ENCODE measurements at regions not wholly inside any gene's neighbourhood (a gene's known extent, or its start where the extent isn't known, plus 50 kb on each side); places are given as distances from the start of the nearest gene placed in this dataset.

DNA sequence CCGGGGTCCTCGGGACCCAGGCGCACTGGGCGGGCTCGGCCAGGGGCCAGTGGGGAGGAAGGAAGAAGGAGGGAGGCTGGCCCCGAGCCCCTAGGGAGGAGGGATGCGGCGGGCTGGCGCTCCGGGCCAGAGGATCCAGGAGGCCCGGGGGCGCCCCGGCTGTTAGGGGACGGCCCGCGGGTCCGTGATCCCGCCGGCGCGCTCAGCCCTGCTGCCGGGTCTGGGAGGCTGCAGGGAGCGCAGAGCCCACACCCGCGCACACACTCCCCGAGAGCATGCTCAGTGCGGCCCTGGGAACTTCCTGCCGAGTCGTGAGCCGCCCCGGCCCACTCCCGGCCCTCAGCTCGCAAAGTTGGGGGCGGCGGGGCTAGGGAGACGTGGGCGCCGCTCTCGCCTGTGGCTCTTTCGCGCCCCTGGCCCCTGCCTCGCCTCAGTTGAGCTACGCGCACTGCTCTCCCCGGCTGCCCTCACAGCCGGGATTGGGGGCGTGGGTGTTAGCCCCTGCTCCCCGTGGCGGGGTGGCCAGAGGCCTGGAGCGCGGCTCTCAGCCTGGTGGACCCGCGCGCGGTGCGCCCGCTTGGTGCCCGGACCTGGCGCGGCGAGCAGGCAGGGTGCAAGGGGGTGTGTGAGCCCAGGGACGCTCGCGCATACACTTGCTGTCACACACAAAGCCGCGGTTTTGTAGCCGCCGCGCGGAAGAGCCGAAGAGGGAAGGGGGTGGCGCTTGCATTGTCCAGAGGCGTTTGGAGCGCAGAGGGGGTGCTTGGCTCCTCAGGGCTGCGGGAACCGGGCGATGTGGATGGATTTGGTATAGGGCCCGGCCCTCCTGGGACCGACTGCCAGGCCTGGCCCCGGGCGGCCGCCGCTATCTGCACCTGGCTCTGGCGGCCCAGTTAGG is 132.9 kb upstream of the MGAT5 start:
- TF ChIP-seq, protein P1, sequence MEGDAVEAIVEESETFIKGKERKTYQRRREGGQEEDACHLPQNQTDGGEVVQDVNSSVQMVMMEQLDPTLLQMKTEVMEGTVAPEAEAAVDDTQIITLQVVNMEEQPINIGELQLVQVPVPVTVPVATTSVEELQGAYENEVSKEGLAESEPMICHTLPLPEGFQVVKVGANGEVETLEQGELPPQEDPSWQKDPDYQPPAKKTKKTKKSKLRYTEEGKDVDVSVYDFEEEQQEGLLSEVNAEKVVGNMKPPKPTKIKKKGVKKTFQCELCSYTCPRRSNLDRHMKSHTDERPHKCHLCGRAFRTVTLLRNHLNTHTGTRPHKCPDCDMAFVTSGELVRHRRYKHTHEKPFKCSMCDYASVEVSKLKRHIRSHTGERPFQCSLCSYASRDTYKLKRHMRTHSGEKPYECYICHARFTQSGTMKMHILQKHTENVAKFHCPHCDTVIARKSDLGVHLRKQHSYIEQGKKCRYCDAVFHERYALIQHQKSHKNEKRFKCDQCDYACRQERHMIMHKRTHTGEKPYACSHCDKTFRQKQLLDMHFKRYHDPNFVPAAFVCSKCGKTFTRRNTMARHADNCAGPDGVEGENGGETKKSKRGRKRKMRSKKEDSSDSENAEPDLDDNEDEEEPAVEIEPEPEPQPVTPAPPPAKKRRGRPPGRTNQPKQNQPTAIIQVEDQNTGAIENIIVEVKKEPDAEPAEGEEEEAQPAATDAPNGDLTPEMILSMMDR (IDR thresholded peaks at IDR 0.05): no peak
- Mint-ChIP-seq H3K27me3 (ENCODE audit: insufficient read depth) (no peaks in the 10 kb centered on the region), H3K4me1 (ENCODE audit: low read depth) (peaks cover 62% of the 10 kb centered on the region), H3K4me3 (peak overlapping the region; percentile 91), H3K9me3 (no peaks in the 10 kb centered on the region), H3K36me3 (ENCODE audit: low read depth) (0 out of 2 replicates have a peak, but pooled peaks cover 3% of the 10 kb centered on the region), H3K27ac (peak overlapping the region; percentile 77)
- DNase-seq: peak; percentile 43

DNA sequence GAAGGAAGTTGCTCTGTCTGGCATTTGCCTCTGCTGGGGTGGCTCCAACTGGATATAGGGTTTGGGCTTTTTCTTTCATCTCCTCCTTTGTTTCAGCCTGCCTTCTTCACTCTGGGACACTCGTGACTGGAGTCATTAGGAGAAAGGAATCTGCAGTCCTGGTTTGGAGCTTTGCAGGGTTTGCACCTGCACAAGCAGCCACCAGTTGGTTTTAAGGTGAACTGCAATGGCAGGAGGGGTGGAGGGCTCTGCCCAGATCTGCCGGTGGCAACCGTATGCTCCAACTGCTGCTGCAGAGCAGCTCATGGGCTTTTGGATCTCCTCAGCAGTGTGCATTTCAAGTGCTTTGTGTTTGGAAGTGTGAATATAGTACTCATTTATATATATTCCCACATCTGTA is 131.3 kb upstream of the MGAT5 start:
- Mint-ChIP-seq H3K27ac (no peak overlapping the region; the same call in 1 of the 2 replicates), H3K4me1 (ENCODE audit: low read depth) (peaks cover 74% of the 10 kb centered on the region), H3K9me3 (no peaks in the 10 kb centered on the region), H3K27me3 (ENCODE audit: insufficient read depth) (no peaks in the 10 kb centered on the region), H3K4me3 (peak overlapping the region; percentile 58), H3K36me3 (ENCODE audit: low read depth) (peaks cover 5% of the 10 kb centered on the region; the same call in 1 of the 2 replicates)
- TF ChIP-seq, protein P1 (IDR thresholded peaks at IDR 0.05): no peak
- DNase-seq: no peak

DNA sequence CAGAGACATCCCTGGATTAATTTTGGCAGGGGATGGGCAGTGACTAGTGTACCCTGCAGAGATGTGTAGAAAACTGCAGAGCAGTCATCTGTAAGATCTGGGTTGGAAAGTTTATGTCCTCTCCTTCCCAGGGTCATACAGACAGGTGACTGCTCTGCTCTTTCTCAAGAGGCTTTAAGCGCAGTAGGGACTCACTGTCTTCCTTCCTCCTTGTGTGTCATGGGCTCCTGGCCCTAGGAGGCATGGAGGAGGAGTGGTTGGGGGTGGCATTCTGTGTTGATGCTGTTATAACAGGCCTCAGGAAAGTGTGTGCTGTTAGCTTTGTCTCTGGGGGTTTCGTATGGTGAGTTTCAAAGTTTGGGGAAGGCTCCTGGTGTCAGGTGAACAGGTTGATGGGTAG is 130.5 kb upstream of the MGAT5 start:
- TF ChIP-seq, protein P1 (IDR thresholded peaks at IDR 0.05): no peak
- H3K27ac Mint-ChIP-seq: no peak overlapping the region
- H3K9me3 Mint-ChIP-seq: no peaks in the 10 kb centered on the region
- H3K4me3 Mint-ChIP-seq: 0 out of 2 replicates have a peak overlapping the region, but pooled peaks have one; percentile 18
- peaks cover 77% of the 10 kb centered on the region for H3K4me1 Mint-ChIP-seq (ENCODE audit: low read depth)
- H3K36me3 Mint-ChIP-seq (ENCODE audit: low read depth): peaks cover 9% of the 10 kb centered on the region; the same call in 1 of the 2 replicates
- no peak for DNase-seq
- no peaks in the 10 kb centered on the region; the same call in 1 of the 2 replicates for H3K27me3 Mint-ChIP-seq (ENCODE audit: insufficient read depth)

DNA sequence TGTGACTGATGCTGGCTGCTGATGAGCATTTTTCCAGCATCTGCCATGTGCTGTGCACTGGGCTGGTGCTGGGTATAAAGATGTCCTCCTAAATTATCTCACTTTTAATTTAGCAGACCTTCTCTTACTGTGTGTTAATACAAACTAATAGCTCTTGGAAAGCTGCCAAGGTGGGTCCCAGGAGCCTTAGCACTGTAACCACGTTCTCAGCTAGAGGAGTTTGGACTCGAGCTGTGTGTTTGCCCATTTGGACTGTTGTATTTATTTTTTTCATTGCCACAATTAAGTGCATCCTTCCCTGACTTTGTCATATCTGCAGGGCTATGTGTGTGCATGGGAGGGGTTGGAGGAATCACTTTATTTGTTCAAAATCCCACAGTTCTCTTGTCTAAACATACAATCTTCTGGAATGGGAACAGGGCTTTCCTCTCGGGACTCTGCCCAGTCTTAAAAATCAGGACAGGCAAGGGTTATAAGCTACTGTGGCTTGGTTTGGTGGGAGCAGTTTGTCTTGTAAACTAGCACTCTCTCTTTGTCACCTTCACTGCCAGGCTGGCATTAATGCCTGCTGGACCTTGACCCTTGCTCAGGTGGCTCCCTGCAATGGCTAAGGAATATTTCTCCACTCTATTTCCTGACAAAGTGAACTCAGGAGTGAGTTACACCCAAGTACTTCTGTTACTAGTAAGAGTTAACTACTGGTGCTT is 129.7 kb upstream of the MGAT5 start:
- Mint-ChIP-seq H3K36me3 (ENCODE audit: low read depth) (peaks cover 9% of the 10 kb centered on the region; the same call in 1 of the 2 replicates), H3K4me1 (ENCODE audit: low read depth) (peaks cover 74% of the 10 kb centered on the region), H3K27me3 (ENCODE audit: insufficient read depth) (no peaks in the 10 kb centered on the region; the same call in 1 of the 2 replicates), H3K27ac (no peak overlapping the region), H3K4me3 (no peak overlapping the region), H3K9me3 (no peaks in the 10 kb centered on the region)
- TF ChIP-seq, protein P1 (IDR thresholded peaks at IDR 0.05): no peak
- DNase-seq: no peak

DNA sequence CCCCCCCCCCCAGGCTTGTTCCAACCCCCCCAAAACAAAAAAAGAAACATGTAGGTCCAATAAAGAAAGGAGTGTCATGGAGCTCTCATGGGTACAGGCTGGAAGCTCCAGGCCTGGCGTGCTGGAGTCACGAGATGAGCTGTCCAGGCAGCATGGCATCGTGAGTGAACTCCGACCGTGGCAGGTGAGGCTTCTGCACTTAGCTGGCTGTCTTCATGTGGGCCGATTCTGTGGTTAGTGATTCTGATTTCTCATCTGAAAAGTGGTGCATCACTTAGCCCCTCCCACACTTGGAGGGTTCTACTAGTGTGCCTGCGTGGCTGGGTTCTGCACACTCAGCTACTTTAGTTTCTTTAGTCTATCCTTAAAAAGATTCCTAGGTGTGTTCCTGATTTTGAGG is 126.4 kb upstream of the MGAT5 start:
- Mint-ChIP-seq H3K4me3 (no peak overlapping the region), H3K36me3 (ENCODE audit: low read depth) (peaks cover 30% of the 10 kb centered on the region), H3K27me3 (ENCODE audit: insufficient read depth) (no peaks in the 10 kb centered on the region; the same call in 1 of the 2 replicates), H3K27ac (no peak overlapping the region), H3K4me1 (ENCODE audit: low read depth) (peaks cover 70% of the 10 kb centered on the region), H3K9me3 (no peaks in the 10 kb centered on the region)
- TF ChIP-seq, protein P1 (IDR thresholded peaks at IDR 0.05): no peak
- no peak for DNase-seq
